ENCODE measurements at regions not wholly inside any gene's neighbourhood (a gene's known extent, or its start where the extent isn't known, plus 50 kb on each side); places are given as distances from the start of the nearest gene placed in this dataset.

GRCh38 chr20:6704132-6704861 lies 63.2 kb upstream of the BMP2 start:
- CTCF ChIA-PET = no interaction called here
- no peaks in the 10 kb centered on the region for H3K9me3 ChIP-seq (ENCODE audit: control insufficient read depth, insufficient read depth, low read depth, low read length)
- POLR2A ChIA-PET = no interaction called here
- no peak overlapping the region for H3K4me3 ChIP-seq (ENCODE audit: low read depth in 2 of 2, low read length in 2 of 2)
- H3K36me3 ChIP-seq (ENCODE audit: control insufficient read depth, insufficient read depth, low read length) = no peaks in the 10 kb centered on the region
- intact Hi-C loops (cut with micrococcal nuclease; ENCODE audit: unreplicated experiment) = no loop called here
- H3K4me1 ChIP-seq (ENCODE audit: control insufficient read depth, insufficient read depth, low read length) = no peaks in the 10 kb centered on the region
- BruUV-seq (replicated peaks) = no TSS peak
- DNase-seq (ENCODE audit: low read depth, low spot score) (no peak), ATAC-seq (no peak)
- H3K27ac ChIP-seq (ENCODE audit: low read length) = no peak overlapping the region
- no peak for TF ChIP-seq TCF7L2 (IDR thresholded peaks at IDR 0.05; ENCODE audit: low read depth, low read length)
- TF ChIP-seq, protein P1, sequence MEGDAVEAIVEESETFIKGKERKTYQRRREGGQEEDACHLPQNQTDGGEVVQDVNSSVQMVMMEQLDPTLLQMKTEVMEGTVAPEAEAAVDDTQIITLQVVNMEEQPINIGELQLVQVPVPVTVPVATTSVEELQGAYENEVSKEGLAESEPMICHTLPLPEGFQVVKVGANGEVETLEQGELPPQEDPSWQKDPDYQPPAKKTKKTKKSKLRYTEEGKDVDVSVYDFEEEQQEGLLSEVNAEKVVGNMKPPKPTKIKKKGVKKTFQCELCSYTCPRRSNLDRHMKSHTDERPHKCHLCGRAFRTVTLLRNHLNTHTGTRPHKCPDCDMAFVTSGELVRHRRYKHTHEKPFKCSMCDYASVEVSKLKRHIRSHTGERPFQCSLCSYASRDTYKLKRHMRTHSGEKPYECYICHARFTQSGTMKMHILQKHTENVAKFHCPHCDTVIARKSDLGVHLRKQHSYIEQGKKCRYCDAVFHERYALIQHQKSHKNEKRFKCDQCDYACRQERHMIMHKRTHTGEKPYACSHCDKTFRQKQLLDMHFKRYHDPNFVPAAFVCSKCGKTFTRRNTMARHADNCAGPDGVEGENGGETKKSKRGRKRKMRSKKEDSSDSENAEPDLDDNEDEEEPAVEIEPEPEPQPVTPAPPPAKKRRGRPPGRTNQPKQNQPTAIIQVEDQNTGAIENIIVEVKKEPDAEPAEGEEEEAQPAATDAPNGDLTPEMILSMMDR (IDR thresholded peaks at IDR 0.05) = no peak
- TF ChIP-seq POLR2AphosphoS5 (IDR thresholded peaks at IDR 0.05; ENCODE audit: low read depth, low read length) = no peak
- TF ChIP-seq, protein P2, sequence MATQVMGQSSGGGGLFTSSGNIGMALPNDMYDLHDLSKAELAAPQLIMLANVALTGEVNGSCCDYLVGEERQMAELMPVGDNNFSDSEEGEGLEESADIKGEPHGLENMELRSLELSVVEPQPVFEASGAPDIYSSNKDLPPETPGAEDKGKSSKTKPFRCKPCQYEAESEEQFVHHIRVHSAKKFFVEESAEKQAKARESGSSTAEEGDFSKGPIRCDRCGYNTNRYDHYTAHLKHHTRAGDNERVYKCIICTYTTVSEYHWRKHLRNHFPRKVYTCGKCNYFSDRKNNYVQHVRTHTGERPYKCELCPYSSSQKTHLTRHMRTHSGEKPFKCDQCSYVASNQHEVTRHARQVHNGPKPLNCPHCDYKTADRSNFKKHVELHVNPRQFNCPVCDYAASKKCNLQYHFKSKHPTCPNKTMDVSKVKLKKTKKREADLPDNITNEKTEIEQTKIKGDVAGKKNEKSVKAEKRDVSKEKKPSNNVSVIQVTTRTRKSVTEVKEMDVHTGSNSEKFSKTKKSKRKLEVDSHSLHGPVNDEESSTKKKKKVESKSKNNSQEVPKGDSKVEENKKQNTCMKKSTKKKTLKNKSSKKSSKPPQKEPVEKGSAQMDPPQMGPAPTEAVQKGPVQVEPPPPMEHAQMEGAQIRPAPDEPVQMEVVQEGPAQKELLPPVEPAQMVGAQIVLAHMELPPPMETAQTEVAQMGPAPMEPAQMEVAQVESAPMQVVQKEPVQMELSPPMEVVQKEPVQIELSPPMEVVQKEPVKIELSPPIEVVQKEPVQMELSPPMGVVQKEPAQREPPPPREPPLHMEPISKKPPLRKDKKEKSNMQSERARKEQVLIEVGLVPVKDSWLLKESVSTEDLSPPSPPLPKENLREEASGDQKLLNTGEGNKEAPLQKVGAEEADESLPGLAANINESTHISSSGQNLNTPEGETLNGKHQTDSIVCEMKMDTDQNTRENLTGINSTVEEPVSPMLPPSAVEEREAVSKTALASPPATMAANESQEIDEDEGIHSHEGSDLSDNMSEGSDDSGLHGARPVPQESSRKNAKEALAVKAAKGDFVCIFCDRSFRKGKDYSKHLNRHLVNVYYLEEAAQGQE (IDR thresholded peaks at IDR 0.05; ENCODE audit: insufficient read depth in 1 of 2, low read depth in 2 of 2, low read length in 1 of 2) = no peak
- TF ChIP-seq SIN3A (IDR thresholded peaks at IDR 0.05; ENCODE audit: borderline replicate concordance, insufficient read depth, low read depth, low read length) = no peak
- in situ Hi-C loops (cut with HindIII; ENCODE audit: low pct_unique_long_range_greater_than_20kb, low sequenced_read_pairs) = no loop called here
- H3K27me3 ChIP-seq (ENCODE audit: control insufficient read depth, insufficient read depth, low read length) = no peaks in the 10 kb centered on the region

GRCh38 chr20:6703656-6704055 lies 63.8 kb upstream of the BMP2 start:
- no peak overlapping the region for H3K4me3 ChIP-seq (ENCODE audit: low read depth in 2 of 2, low read length in 2 of 2)
- CTCF ChIA-PET = no interaction called here

More at GRCh38 chr20:6703656-6704055, 63.8 kb upstream of the BMP2 start:
- Histone ChIP-seq H3K27me3 (ENCODE audit: control insufficient read depth, insufficient read depth, low read length) (no peaks in the 10 kb centered on the region), H3K9me3 (ENCODE audit: control insufficient read depth, insufficient read depth, low read depth, low read length) (no peaks in the 10 kb centered on the region), H3K4me1 (ENCODE audit: control insufficient read depth, insufficient read depth, low read length) (no peaks in the 10 kb centered on the region), H3K27ac (ENCODE audit: low read length) (no peak overlapping the region), H3K36me3 (ENCODE audit: control insufficient read depth, insufficient read depth, low read length) (no peaks in the 10 kb centered on the region)
- TF ChIP-seq POLR2AphosphoS5 (IDR thresholded peaks at IDR 0.05; ENCODE audit: low read depth, low read length) = no peak
- TF ChIP-seq, protein P2 (IDR thresholded peaks at IDR 0.05; ENCODE audit: insufficient read depth in 1 of 2, low read depth in 2 of 2, low read length in 1 of 2) = no peak
- no peak for TF ChIP-seq TCF7L2 (IDR thresholded peaks at IDR 0.05; ENCODE audit: low read depth, low read length)
- TF ChIP-seq, protein P1 (IDR thresholded peaks at IDR 0.05) = no peak
- no peak for TF ChIP-seq SIN3A (IDR thresholded peaks at IDR 0.05; ENCODE audit: borderline replicate concordance, insufficient read depth, low read depth, low read length)
- in situ Hi-C loops (cut with HindIII; ENCODE audit: low pct_unique_long_range_greater_than_20kb, low sequenced_read_pairs) = no loop called here
- no TSS peak for BruUV-seq (replicated peaks)
- intact Hi-C loops (cut with micrococcal nuclease; ENCODE audit: unreplicated experiment) = no loop called here
- no peak for ATAC-seq
- DNase-seq (ENCODE audit: low read depth, low spot score) = no peak
- POLR2A ChIA-PET = no interaction called here
